ENCODE measurements at regions not wholly inside any gene's neighbourhood (a gene's known extent, or its start where the extent isn't known, plus 50 kb on each side); places are given as distances from the start of the nearest gene placed in this dataset.

DNA sequence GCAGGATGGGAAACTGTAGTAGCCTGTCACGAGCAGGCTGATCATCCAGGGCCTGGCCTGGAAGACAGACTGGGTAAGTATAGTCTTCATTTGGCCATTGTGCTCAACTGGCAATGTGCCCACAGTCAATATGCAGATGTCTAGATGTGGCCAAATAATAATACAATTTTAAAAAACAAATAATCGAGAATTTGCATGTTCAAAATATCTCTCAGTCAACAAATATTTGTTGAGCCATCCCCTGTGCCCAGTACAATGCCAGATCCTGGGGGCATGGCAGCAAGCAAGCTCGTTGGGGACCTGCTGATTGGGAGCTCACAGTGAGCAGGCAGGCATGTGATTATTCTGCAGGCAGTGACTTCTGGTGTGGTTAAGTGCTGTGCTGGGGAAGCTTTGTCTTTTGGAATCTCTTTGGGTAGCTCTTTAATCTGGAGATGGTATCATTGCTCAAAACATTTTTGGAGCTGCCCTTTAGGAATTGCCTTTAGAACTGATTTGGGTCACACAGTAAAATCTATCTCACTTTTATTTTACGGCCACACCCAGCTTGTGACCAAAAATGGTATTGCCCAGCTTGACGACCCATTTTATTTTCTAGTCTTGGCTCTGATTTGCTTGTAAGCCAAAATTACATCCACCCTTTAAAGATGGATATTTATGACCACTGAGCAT lies 92.2 kb downstream of the PLCE1 start:
- no peaks in the 10 kb centered on the region for H3K4me1 ChIP-seq (replicated peaks in 1 of 4; ENCODE audit: control insufficient read depth in 3 of 4, insufficient read depth in 4 of 4, low read length in 3 of 4)
- no peak for DNase-seq (ENCODE audit: low read depth in 1 of 2, low spot score in 2 of 2)
- H3K4ac ChIP-seq (replicated peaks; ENCODE audit: insufficient read length, low read depth, low read length): no peak overlapping the region
- H2BK120ac ChIP-seq (replicated peaks; ENCODE audit: low read depth, low read length): no peak overlapping the region
- H4K20me1 ChIP-seq (replicated peaks in 1 of 2; ENCODE audit: control insufficient read depth in 1 of 2, insufficient read depth in 2 of 2, low read length in 2 of 2): no peaks in the 10 kb centered on the region
- no peaks in the 10 kb centered on the region for H3K79me1 ChIP-seq (ENCODE audit: low read depth, low read length)
- no peaks in the 10 kb centered on the region for H3K79me2 ChIP-seq (ENCODE audit: control insufficient read depth in 1 of 2, insufficient read depth in 2 of 2, low read length in 2 of 2)
- no peak overlapping the region for H3K4me3 ChIP-seq (ENCODE audit: extremely low read depth in 1 of 4, insufficient read depth in 2 of 4, low read depth in 3 of 4, low read length in 4 of 4)
- H2AK5ac ChIP-seq (ENCODE audit: low read depth, low read length): no peak overlapping the region
- no peak overlapping the region for H3K4me2 ChIP-seq (ENCODE audit: insufficient read depth in 1 of 2, low read depth in 2 of 2, low read length in 2 of 2)
- no peak overlapping the region for H2BK20ac ChIP-seq (ENCODE audit: low read length)
- H2BK12ac ChIP-seq (ENCODE audit: low read depth, low read length): no peak overlapping the region
- no peak overlapping the region for H2AFZ ChIP-seq (ENCODE audit: low read length)
- H2BK15ac ChIP-seq (ENCODE audit: low read length): no peak overlapping the region
- H3K27ac ChIP-seq (ENCODE audit: low read depth, low read length): no peak overlapping the region
- H3K36me3 ChIP-seq (ENCODE audit: control insufficient read depth in 2 of 4, insufficient read depth in 4 of 4, low read length in 3 of 4): no peaks in the 10 kb centered on the region
- H3K23me2 ChIP-seq (ENCODE audit: low read depth, low read length): no peaks in the 10 kb centered on the region
- WGBS, 2 experiments (ENCODE audit: extremely low coverage in 1 of 2, insufficient coverage in 1 of 2, insufficient read length in 1 of 2, insufficient replicate concordance in 2 of 2, low coverage in 1 of 2, low lambda C conversion rate in 2 of 2, missing lambda C conversion rate in 1 of 2): 79% methylated on average over 5 of the region's 5 CpGs; no CpG with 5 or more reads in 1 of the 2 experiments
- H3K14ac ChIP-seq (ENCODE audit: insufficient read length): no peak overlapping the region
- H3K9me3 ChIP-seq (ENCODE audit: insufficient read depth in 2 of 2, low read depth in 1 of 2, low read length in 1 of 2): peaks cover 0 to 5% of the 10 kb centered on the region in 2 experiments; a peak in 1 of 4 replicates
- H4K91ac ChIP-seq (replicated peaks; ENCODE audit: insufficient read length, low read length): no peak overlapping the region
- CTCF ChIA-PET (ENCODE audit: partially characterized antibody): interaction anchor here (0.9 to 1.4 kb wide), 3 partner anchors 9 to 165 kb away, joined by 3 to 6 read pairs (median 4); no protein-coding TSS in a partner anchor
- no peak overlapping the region for H2BK5ac ChIP-seq (ENCODE audit: low read depth, low read length)
- POLR2A ChIA-PET (ENCODE audit: partially characterized antibody): no interaction called here
- no peaks in the 10 kb centered on the region for H3K27me3 ChIP-seq (replicated peaks in 1 of 4; ENCODE audit: control insufficient read depth in 3 of 4, extremely low read depth in 1 of 4, insufficient read depth in 3 of 4, low read length in 3 of 4)
- FAIRE-seq: no peak
- H4K8ac ChIP-seq (ENCODE audit: extremely low read depth, insufficient read depth, low read length): no peak overlapping the region
- H4K5ac ChIP-seq (ENCODE audit: insufficient read length, low read depth, low read length): no peak overlapping the region
- no peak overlapping the region for H3K9ac ChIP-seq (replicated peaks in 1 of 4; ENCODE audit: extremely low read depth in 1 of 4, low read depth in 3 of 4, low read length in 3 of 4)
- H3K18ac ChIP-seq (ENCODE audit: extremely low read depth, low read length): no peak overlapping the region
- H3K56ac ChIP-seq (replicated peaks; ENCODE audit: insufficient read length, low read depth, low read length): no peak overlapping the region
- H3K23ac ChIP-seq (ENCODE audit: insufficient read length): no peak overlapping the region
- TF ChIP-seq PHF8 (conservative IDR thresholded peaks at IDR 0.05; ENCODE audit: low read depth, low read length) (no peak), TEAD4 (IDR thresholded peaks at IDR 0.05; ENCODE audit: low read depth, low read length) (no peak), YY1 (IDR thresholded peaks at IDR 0.05; ENCODE audit: low read depth, low read length) (no peak), FOSL1 (IDR thresholded peaks at IDR 0.05; ENCODE audit: insufficient read depth, low read depth, low read length) (no peak), CTBP2 (IDR thresholded peaks at IDR 0.05; ENCODE audit: borderline replicate concordance, insufficient read depth, insufficient read length, low read length) (no peak), SIX5 (IDR thresholded peaks at IDR 0.05; ENCODE audit: low read depth, low read length) (no peak), CBX5 (IDR thresholded peaks at IDR 0.05; ENCODE audit: low read depth, low read length) (no peak), EP300 (IDR thresholded peaks at IDR 0.05; ENCODE audit: borderline replicate concordance in 1 of 2, low read depth in 2 of 2, low read length in 2 of 2) (no peak)

Data from H1 (cell line).